ENCODE measurements at regions not wholly inside any gene's neighbourhood (a gene's known extent, or its start where the extent isn't known, plus 50 kb on each side); places are given as distances from the start of the nearest gene placed in this dataset.

DNA sequence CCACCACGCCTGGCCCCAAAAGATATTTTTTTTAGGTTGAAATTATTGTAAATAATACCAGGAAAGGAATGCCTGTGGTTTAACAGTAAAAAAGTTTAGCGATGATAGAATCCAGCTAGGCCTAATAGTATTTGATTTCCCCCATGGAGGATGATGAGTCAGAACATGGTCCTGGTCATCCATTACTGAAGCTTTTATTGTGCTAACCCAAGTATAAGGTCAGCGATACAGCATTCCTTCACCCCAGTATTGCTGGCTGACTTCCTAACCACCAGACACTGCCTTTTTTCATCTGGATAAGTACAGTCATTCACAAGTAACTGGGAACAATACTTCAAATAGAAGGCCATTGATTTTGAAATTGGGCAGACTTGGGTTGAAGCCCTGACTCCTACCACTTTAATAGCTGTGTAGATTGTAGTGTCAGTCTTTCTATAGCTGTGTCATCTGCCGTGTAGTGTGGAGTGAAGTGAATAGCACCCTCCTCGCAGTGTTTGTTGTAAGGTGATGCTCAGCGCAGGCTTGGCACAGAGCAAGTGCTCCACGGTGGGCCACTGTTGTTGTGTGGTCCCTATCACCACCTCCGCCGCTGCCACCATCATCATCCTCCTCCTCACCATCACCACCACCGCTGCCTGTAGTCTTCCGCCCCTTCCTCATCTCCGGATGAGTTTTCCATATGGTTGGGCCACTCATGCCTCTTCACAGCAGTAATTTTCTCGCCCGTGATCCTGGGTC, 436.0 kb upstream of the TPM1 start:
- Histone ChIP-seq H3K27ac (no peak overlapping the region), H3K4me3 (ENCODE audit: low read depth, low read length) (no peak overlapping the region), H3K4me1 (no peaks in the 10 kb centered on the region), H3K36me3 (ENCODE audit: control insufficient read depth, insufficient read depth, low read length) (no peaks in the 10 kb centered on the region), H3K4me2 (ENCODE audit: low read length) (no peak overlapping the region), H2AFZ (no peak overlapping the region), H3K27me3 (ENCODE audit: control insufficient read depth, insufficient read depth, low read length) (no peaks in the 10 kb centered on the region), H3K9ac (no peak overlapping the region), H3K79me2 (no peaks in the 10 kb centered on the region), H3K9me3 (ENCODE audit: control insufficient read depth, low read length) (no peaks in the 10 kb centered on the region)
- TF ChIP-seq, protein P1, sequence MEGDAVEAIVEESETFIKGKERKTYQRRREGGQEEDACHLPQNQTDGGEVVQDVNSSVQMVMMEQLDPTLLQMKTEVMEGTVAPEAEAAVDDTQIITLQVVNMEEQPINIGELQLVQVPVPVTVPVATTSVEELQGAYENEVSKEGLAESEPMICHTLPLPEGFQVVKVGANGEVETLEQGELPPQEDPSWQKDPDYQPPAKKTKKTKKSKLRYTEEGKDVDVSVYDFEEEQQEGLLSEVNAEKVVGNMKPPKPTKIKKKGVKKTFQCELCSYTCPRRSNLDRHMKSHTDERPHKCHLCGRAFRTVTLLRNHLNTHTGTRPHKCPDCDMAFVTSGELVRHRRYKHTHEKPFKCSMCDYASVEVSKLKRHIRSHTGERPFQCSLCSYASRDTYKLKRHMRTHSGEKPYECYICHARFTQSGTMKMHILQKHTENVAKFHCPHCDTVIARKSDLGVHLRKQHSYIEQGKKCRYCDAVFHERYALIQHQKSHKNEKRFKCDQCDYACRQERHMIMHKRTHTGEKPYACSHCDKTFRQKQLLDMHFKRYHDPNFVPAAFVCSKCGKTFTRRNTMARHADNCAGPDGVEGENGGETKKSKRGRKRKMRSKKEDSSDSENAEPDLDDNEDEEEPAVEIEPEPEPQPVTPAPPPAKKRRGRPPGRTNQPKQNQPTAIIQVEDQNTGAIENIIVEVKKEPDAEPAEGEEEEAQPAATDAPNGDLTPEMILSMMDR (IDR thresholded peaks at IDR 0.05), result no peak

DNA sequence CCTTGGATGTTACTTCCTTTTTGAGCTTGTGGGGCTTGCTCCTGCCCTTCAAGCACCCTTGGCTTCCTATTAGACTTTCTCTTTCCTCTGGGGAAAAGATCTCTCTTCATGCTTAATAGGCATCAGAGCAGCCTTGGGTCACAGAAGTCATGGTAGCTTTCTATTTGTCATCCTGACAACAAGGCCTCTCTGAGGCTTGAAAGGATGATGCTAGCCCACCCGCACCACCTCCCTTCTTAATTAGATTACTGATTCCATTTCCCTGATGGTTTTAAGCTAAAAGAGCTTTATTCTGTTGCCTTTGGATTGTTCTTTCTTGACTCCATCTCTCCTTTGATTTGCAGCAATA, 435.5 kb upstream of the TPM1 start:
- no peak overlapping the region for H3K4me2 ChIP-seq (ENCODE audit: low read length)
- H3K27me3 ChIP-seq (ENCODE audit: control insufficient read depth, insufficient read depth, low read length), result no peaks in the 10 kb centered on the region
- no peaks in the 10 kb centered on the region for H3K36me3 ChIP-seq (ENCODE audit: control insufficient read depth, insufficient read depth, low read length)
- no peak overlapping the region for H2AFZ ChIP-seq
- TF ChIP-seq, protein P1 (IDR thresholded peaks at IDR 0.05), result no peak
- no peak overlapping the region for H3K9ac ChIP-seq
- H3K4me1 ChIP-seq, result no peaks in the 10 kb centered on the region
- H3K27ac ChIP-seq, result no peak overlapping the region
- H3K4me3 ChIP-seq (ENCODE audit: low read depth, low read length), result no peak overlapping the region
- no peaks in the 10 kb centered on the region for H3K79me2 ChIP-seq
- H3K9me3 ChIP-seq (ENCODE audit: control insufficient read depth, low read length), result no peaks in the 10 kb centered on the region

DNA sequence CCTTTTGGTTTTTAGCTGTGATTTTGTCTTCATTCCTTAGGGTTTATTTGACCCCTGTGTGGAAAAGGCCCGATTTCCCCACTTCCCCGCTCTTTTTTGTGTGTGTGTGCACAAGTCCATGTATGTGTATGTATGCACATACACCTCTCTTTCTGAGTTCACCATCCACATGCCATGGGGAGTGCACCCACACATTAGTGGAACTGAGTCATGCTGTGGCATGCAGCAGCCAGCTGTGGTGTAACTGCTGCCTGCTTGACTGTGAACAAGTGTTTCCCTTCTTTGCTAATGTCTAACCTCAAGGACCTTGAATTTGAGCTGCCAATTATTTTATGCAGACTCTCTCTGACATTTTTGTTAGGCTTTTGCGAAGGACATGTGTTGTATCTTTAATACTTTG, 434.9 kb upstream of the TPM1 start:
- H3K27ac ChIP-seq, result no peak overlapping the region
- no peak overlapping the region for H3K4me2 ChIP-seq (ENCODE audit: low read length)
- TF ChIP-seq, protein P1 (IDR thresholded peaks at IDR 0.05), result no peak
- no peaks in the 10 kb centered on the region for H3K36me3 ChIP-seq (ENCODE audit: control insufficient read depth, insufficient read depth, low read length)
- no peaks in the 10 kb centered on the region for H3K27me3 ChIP-seq (ENCODE audit: control insufficient read depth, insufficient read depth, low read length)
- no peaks in the 10 kb centered on the region for H3K9me3 ChIP-seq (ENCODE audit: control insufficient read depth, low read length)
- H3K4me3 ChIP-seq (ENCODE audit: low read depth, low read length), result no peak overlapping the region
- no peak overlapping the region for H3K9ac ChIP-seq
- no peaks in the 10 kb centered on the region for H3K79me2 ChIP-seq
- H2AFZ ChIP-seq, result no peak overlapping the region
- H3K4me1 ChIP-seq, result no peaks in the 10 kb centered on the region

DNA sequence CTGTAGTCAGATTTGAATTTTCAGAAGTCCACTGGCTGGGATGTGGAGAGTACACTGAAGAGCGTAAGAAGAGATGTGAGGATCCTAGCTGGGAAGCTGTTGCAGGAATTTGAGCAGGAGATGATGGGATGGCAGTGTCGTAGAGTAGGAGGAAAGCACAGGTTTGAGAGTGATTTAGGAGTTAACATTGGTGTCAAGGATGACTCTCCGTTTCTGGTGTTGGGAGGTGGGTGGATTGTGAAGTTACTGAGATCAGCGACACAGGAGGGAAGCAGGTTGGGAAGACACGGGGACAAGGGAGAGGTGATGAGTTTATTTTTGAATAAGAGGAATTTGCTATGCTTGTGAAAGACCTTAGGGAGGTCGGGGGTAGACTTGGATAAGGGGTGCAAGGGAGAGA, 434.2 kb upstream of the TPM1 start:
- no peak overlapping the region for H3K9ac ChIP-seq
- H3K79me2 ChIP-seq, result no peaks in the 10 kb centered on the region
- H3K4me1 ChIP-seq, result no peaks in the 10 kb centered on the region
- no peaks in the 10 kb centered on the region for H3K36me3 ChIP-seq (ENCODE audit: control insufficient read depth, insufficient read depth, low read length)
- no peak overlapping the region for H2AFZ ChIP-seq
- no peaks in the 10 kb centered on the region for H3K27me3 ChIP-seq (ENCODE audit: control insufficient read depth, insufficient read depth, low read length)
- TF ChIP-seq, protein P1 (IDR thresholded peaks at IDR 0.05), result no peak
- H3K9me3 ChIP-seq (ENCODE audit: control insufficient read depth, low read length), result no peaks in the 10 kb centered on the region
- H3K4me2 ChIP-seq (ENCODE audit: low read length), result no peak overlapping the region
- no peak overlapping the region for H3K27ac ChIP-seq
- H3K4me3 ChIP-seq (ENCODE audit: low read depth, low read length), result no peak overlapping the region

DNA sequence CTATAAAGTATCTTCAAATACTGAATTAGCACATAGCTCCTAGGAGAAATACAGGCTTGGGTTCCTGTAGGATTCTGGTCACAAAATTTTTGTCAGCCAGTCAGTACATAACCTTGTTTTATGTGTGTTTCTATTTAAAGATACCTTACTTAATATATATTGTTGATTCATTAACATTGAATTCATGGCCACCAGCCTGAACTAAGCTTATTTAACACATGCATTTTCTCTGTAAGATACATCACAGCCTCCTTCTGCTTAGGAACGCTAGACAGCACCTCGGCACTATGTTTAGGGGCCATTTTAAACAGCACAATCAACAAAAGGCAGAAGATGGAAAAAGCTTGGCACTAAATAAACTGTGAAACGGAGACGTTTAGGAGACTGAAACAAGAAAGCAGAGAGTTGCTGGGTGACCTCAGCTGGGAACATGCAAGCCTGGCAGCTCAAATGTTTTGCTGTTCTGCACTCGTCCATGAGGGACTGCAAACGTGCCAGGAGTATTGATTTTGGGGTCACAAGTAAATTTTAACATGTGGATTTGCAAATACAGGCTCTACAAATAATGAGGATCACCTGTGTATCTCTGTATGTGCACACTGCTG, 432.2 kb upstream of the TPM1 start:
- Histone ChIP-seq H3K4me3 (ENCODE audit: low read depth, low read length) (no peak overlapping the region), H2AFZ (no peak overlapping the region), H3K4me2 (ENCODE audit: low read length) (no peak overlapping the region), H3K79me2 (no peaks in the 10 kb centered on the region), H3K36me3 (ENCODE audit: control insufficient read depth, insufficient read depth, low read length) (no peaks in the 10 kb centered on the region), H3K27ac (no peak overlapping the region), H3K27me3 (ENCODE audit: control insufficient read depth, insufficient read depth, low read length) (no peaks in the 10 kb centered on the region), H3K4me1 (no peaks in the 10 kb centered on the region), H3K9ac (no peak overlapping the region), H3K9me3 (ENCODE audit: control insufficient read depth, low read length) (no peaks in the 10 kb centered on the region)
- TF ChIP-seq, protein P1 (IDR thresholded peaks at IDR 0.05), result no peak
